ENCODE measurements at regions not wholly inside any gene's neighbourhood (a gene's known extent, or its start where the extent isn't known, plus 50 kb on each side); places are given as distances from the start of the nearest gene placed in this dataset.

DNA sequence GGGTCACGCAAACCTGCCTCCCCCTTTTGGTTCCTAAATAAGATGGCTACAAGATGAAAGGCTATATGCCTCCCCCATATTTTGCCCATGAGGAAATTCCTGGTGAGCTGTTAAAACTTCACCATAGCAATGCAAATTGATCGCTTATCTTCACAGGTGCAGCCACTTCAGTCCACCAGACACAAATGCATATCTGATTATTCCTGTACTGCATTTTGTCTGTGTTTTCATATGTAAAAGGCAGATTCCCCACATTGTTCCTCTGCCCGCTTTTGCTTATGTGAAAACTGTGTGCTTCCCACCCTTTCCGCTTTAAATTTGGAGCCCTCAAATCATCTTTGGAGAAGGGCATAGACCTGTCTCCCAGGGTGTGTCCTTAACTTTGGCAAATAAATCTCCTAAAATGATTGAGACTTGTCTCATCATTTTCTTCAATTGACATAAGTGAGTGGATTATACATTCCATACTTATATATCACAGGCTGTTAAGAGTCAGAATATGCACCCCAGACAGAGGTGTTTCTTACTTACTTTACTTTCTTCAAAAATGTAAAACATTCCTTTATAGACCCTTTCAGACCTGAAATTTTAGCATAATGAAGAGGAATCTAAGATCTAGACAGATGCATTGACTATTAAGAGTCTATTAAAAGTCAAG, 116.4 kb downstream of the CASP12 start:
- no peak for DNase-seq (ENCODE audit: extremely low spot score)
- TF ChIP-seq POLR2A (IDR thresholded peaks at IDR 0.05; ENCODE audit: low read depth) (no peak), EP300 (IDR thresholded peaks at IDR 0.05) (no peak), POLR2AphosphoS5 (IDR thresholded peaks at IDR 0.05) (no peak), CTCF (IDR thresholded peaks at IDR 0.05) (no peak)
- Histone ChIP-seq H3K27me3 (no peaks in the 10 kb centered on the region), H3K36me3 (no peaks in the 10 kb centered on the region), H3K4me3 (no peak overlapping the region), H3K27ac (replicated peaks in 1 of 4) (no peak overlapping the region), H3K9me3 (no peaks in the 10 kb centered on the region), H3K4me1 (no peaks in the 10 kb centered on the region)
- intact Hi-C loops (cut with DNase I): no loop called here
- WGBS: 96% methylated on average over 4 of the region's 4 CpGs

DNA sequence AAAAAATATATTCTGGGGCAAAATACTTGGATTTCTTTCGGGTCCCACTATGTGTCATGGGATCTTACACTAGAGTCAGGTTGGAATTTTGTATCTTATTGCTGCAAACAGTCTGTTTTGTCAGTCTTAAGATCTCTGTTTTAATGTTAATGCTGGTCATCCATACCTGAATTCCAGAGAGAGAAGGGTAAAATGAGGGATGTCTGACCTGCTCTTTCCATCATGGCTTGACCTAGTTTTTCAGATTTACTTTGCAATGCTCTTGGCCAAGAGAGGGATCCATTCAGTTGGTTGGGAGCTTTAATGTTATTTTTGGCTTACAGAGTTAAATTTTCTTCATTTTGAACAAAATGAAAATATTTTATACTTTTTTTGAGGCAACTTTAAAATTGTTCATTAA, 117.2 kb downstream of the CASP12 start:
- Histone ChIP-seq H3K27me3 (no peaks in the 10 kb centered on the region), H3K27ac (replicated peaks in 1 of 4) (no peak overlapping the region), H3K36me3 (no peaks in the 10 kb centered on the region), H3K4me1 (no peaks in the 10 kb centered on the region), H3K4me3 (no peak overlapping the region), H3K9me3 (no peaks in the 10 kb centered on the region)
- 92% methylated on average over 1 of the region's 1 CpG for WGBS
- no peak for DNase-seq (ENCODE audit: extremely low spot score)
- intact Hi-C loops (cut with DNase I): no loop called here
- no peak for TF ChIP-seq EP300 (IDR thresholded peaks at IDR 0.05)
- TF ChIP-seq POLR2A (IDR thresholded peaks at IDR 0.05; ENCODE audit: low read depth): no peak
- no peak for TF ChIP-seq POLR2AphosphoS5 (IDR thresholded peaks at IDR 0.05)
- TF ChIP-seq CTCF (IDR thresholded peaks at IDR 0.05): no peak

GRCh38 chr11:104776501-104777170, 121.6 kb downstream of the CASP12 start:
- Histone ChIP-seq H3K4me3 (no peak overlapping the region), H3K27ac (replicated peaks in 1 of 4) (no peak overlapping the region), H3K27me3 (no peaks in the 10 kb centered on the region), H3K4me1 (peaks cover 0 to 17% (median 16%) of the 10 kb centered on the region in 4 donors), H3K36me3 (no peaks in the 10 kb centered on the region), H3K9me3 (no peaks in the 10 kb centered on the region)
- intact Hi-C loops (cut with DNase I): no loop called here
- DNase-seq (ENCODE audit: extremely low spot score): no peak
- WGBS: 93% methylated on average over 3 of the region's 3 CpGs
- TF ChIP-seq POLR2A (IDR thresholded peaks at IDR 0.05; ENCODE audit: low read depth) (no peak), EP300 (IDR thresholded peaks at IDR 0.05) (no peak), CTCF (IDR thresholded peaks at IDR 0.05) (no peak), POLR2AphosphoS5 (IDR thresholded peaks at IDR 0.05) (no peak)

- TF ChIP-seq POLR2AphosphoS5 (IDR thresholded peaks at IDR 0.05): no peak
- no peak for TF ChIP-seq EP300 (IDR thresholded peaks at IDR 0.05)
- no peak for TF ChIP-seq CTCF (IDR thresholded peaks at IDR 0.05)
- TF ChIP-seq POLR2A (IDR thresholded peaks at IDR 0.05; ENCODE audit: low read depth): no peak
These were observed 123.7 kb downstream of the CASP12 start for GRCh38 chr11:104774578-104774977.

More at GRCh38 chr11:104774578-104774977, 123.7 kb downstream of the CASP12 start:
- intact Hi-C loops (cut with DNase I): no loop called here
- H3K4me1 ChIP-seq: peaks cover 0 to 17% (median 16%) of the 10 kb centered on the region in 4 donors
- H3K27me3 ChIP-seq: no peaks in the 10 kb centered on the region
- no peak for DNase-seq (ENCODE audit: extremely low spot score)
- 91% methylated on average over 2 of the region's 2 CpGs for WGBS
- no peak overlapping the region for H3K27ac ChIP-seq (replicated peaks in 1 of 4)
- H3K36me3 ChIP-seq: no peaks in the 10 kb centered on the region
- H3K9me3 ChIP-seq: no peaks in the 10 kb centered on the region
- H3K4me3 ChIP-seq: no peak overlapping the region

Data from esophagus muscularis mucosa (tissue), 4 donors.